Esophagus muscularis mucosa (tissue), 4 donors: ENCODE measurements at regions not wholly inside any gene's neighbourhood (a gene's known extent, or its start where the extent isn't known, plus 50 kb on each side); places are given as distances from the start of the nearest gene placed in this dataset.
A peak's percentile ranks its signal among the peaks of the same experiment; 100 is the strongest.

Source experiments
- DNase-seq: peaks from one replicate; pipeline ENCODE4 v3.0.0-alpha.2; 2017; ENCODE audit errors: extremely low spot score
- H3K27ac ChIP-seq, 4 donors: fragments of 200-600 bp; sonication (generic); replicated peaks in 1 of 4; 1 replicate in 3 of 4; 2 replicates in 1 of 4; pipeline ENCODE4 v1.5.1; 2016 to 2019; ENCODE audit warnings: mild to moderate bottlenecking in 1 of 4
- H3K27me3 ChIP-seq, 4 donors: fragments of 200-600 bp; sonication (generic); one replicate each; pipeline versions ENCODE4 v1.5.1 to v1.6.0; 2016 to 2019
- H3K36me3 ChIP-seq, 4 donors: fragments of 200-600 bp; sonication (generic); one replicate each; pipeline ENCODE4 v1.5.1; 2016 to 2019
- H3K4me1 ChIP-seq, 4 donors: fragments of 200-600 bp; sonication (generic); one replicate each; pipeline ENCODE4 v1.5.1; 2016 to 2019
- H3K4me3 ChIP-seq, 4 donors: fragments of 200-600 bp; sonication (generic); 1 replicate in 2 of 4; 2 replicates in 2 of 4; pipeline ENCODE4 v1.5.1; 2016 to 2019; ENCODE audit warnings: mild to moderate bottlenecking in 4 of 4, moderate library complexity in 1 of 4
- H3K9me3 ChIP-seq, 4 donors: fragments of 200-600 bp; sonication (generic); 1 replicate in 3 of 4; 2 replicates in 1 of 4; pipeline ENCODE4 v1.5.1; 2016 to 2019
- EP300 ChIP-seq: sonication (generic); formaldehyde crosslinking; IDR thresholded peaks from one replicate; pipeline ENCODE4 v1.6.1; 2017; ENCODE audit warnings: antibody characterized with exemption
- POLR2A ChIP-seq: fragments of 450-650 bp; IDR thresholded peaks from one replicate; pipeline ENCODE4 v1.6.1; 2017; ENCODE audit warnings: antibody characterized with exemption, moderate library complexity, mild to moderate bottlenecking, low read depth
- POLR2AphosphoS5 ChIP-seq, 2 donors: sonication (generic); formaldehyde crosslinking; IDR thresholded peaks; one replicate each; pipeline ENCODE4 v1.6.1; 2017; ENCODE audit warnings: antibody characterized with exemption in 2 of 2
- WGBS: methylation state at CpG from one replicate; pipeline ENCODE4 v1.1.5; 2018; 5-methylcytosine and 5-hydroxymethylcytosine counted together
- intact Hi-C: fragments of 100-400 bp; cut with DNase I; formaldehyde crosslinking; loops from one replicate; pipeline ENCODE4 v1.15.1; 2023
- TF ChIP-seq, protein P1 (sequence below), 3 experiments: fragments of 200-600 bp in 2 of 3; fragments of 450-650 bp in 1 of 3; sonication (generic) in 2 of 3; IDR thresholded peaks; one replicate each; pipeline ENCODE4 v1.5.1; 2017 to 2019; ENCODE audit warnings: antibody characterized with exemption in 3 of 3, mild to moderate bottlenecking in 2 of 3, moderate library complexity in 1 of 3

DNA sequence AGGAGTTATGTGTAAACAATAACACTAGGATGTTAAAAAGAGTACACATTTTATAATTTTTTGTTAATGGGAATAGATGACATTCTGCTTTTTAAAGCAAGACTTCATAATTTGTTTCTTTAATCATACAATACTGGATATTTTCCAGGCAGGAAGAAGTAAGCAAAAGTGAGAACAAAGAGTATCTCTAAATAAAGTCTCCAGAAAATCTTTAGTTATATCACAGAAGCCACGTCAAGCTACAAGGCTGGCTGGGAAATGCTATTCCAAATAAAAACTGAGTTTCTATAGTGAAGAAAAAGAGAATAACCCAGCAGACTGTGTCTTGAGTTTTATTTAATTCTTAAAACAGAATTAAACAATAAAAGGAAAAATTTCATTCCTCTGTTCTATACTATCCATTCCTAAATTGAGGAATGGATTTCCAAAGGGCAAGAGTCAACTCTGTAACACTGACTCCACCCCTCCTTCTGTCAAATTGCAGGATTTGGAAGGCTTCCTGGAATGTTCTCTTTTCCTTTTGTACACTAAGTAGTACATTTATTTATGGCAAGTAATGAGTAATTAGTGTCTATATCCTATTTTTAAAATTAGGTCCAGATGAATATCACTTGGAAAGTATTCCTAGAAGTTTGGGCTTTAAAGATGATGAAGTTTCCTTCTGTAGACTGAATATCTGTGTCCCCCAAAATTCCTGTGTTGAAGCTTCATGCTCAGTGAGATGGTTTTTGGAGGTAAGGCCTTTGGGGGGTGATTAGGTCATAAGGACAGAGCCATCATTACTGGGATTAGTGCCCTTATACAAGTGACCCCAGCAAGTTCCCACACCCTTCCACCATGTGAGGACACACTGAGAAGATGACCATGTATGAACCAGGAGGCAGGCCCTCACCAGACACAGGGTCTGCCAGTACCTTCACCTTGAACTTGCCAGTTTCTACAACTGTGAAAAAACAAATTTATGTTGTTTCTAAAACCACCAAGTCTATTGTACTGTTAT lies 290.9 kb downstream of the CRPPA start:
- 21% methylated on average over 1 of the region's 1 CpG for whole genome bisulfite sequencing
- no peaks in the 10 kb centered on the region for H3K36me3 ChIP-seq
- peaks cover 0 to 14% (median 0%) of the 10 kb centered on the region in 4 donors for H3K9me3 ChIP-seq
- no peaks in the 10 kb centered on the region for H3K27me3 ChIP-seq
- peak overlapping the region; percentile 17 to 48 (median 32) for H3K27ac ChIP-seq
- H3K4me3 ChIP-seq: no peak overlapping the region
- DNase-seq: no peak
- no peak for TF ChIP-seq POLR2A
- TF ChIP-seq, protein P1, sequence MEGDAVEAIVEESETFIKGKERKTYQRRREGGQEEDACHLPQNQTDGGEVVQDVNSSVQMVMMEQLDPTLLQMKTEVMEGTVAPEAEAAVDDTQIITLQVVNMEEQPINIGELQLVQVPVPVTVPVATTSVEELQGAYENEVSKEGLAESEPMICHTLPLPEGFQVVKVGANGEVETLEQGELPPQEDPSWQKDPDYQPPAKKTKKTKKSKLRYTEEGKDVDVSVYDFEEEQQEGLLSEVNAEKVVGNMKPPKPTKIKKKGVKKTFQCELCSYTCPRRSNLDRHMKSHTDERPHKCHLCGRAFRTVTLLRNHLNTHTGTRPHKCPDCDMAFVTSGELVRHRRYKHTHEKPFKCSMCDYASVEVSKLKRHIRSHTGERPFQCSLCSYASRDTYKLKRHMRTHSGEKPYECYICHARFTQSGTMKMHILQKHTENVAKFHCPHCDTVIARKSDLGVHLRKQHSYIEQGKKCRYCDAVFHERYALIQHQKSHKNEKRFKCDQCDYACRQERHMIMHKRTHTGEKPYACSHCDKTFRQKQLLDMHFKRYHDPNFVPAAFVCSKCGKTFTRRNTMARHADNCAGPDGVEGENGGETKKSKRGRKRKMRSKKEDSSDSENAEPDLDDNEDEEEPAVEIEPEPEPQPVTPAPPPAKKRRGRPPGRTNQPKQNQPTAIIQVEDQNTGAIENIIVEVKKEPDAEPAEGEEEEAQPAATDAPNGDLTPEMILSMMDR (IDR thresholded peaks at IDR 0.05): no peak
- no peak for TF ChIP-seq POLR2AphosphoS5 (IDR thresholded peaks at IDR 0.05)
- TF ChIP-seq EP300: no peak
- peaks cover 9 to 27% (median 27%) of the 10 kb centered on the region in 4 donors for H3K4me1 ChIP-seq
- intact Hi-C loops: no loop called here

DNA sequence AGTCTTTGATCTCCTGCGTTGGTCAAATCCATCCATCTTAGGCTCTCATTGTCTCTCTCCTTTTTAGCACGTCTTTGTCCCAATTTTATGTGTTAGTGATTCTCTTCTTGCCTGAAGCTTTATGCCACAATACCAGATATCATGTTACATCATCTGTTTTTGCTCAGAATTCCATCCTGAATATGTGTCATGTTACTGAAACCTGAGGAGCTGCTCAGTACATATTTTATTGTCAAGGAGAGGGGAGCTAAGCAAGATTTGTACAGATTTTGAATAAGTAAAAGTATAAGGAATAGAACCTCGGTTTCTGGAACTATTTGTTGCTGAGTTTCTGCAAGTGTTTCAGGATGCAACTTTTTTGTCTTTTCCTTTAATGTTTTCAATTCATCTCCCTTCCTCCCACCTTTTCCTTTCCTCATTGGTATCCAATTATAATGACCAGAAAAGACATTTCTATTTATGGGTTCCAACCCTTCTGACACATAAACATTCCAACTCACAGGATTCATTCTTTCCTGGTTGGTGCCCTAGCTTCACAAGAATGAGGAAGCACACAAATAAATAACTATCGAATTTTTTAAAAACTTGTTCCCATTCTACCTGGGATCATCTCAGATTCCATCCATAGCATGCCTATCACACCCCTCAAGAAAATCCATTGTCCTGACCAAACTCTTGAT lies 291.8 kb downstream of the CRPPA start:
- H3K9me3 ChIP-seq: peaks cover 0 to 14% (median 0%) of the 10 kb centered on the region in 4 donors

GRCh38 chr7:16123117-16123770 lies 298.1 kb downstream of the CRPPA start:
- WGBS: 93% methylated on average over 4 of the region's 4 CpGs
- no peaks in the 10 kb centered on the region for H3K36me3 ChIP-seq
- H3K9me3 ChIP-seq: peaks cover 0 to 14% (median 0%) of the 10 kb centered on the region in 4 donors
- no peak overlapping the region for H3K27ac ChIP-seq
- TF ChIP-seq POLR2AphosphoS5 (IDR thresholded peaks at IDR 0.05) (no peak), EP300 (no peak), POLR2A (no peak)
- TF ChIP-seq, protein P1 (IDR thresholded peaks at IDR 0.05): no peak
- intact Hi-C loops: no loop called here
- no peak for DNase-seq
- no peak overlapping the region for H3K4me3 ChIP-seq
- no peaks in the 10 kb centered on the region for H3K27me3 ChIP-seq
- H3K4me1 ChIP-seq: no peaks in the 10 kb centered on the region

More for the DNA sequence above, 291.8 kb downstream of the CRPPA start:
- no peak for DNase-seq
- Histone ChIP-seq H3K4me3 (no peak overlapping the region), H3K27ac (peak overlapping the region in 3 of 4 donors; percentile 19 to 48 (median 45)), H3K27me3 (no peaks in the 10 kb centered on the region), H3K4me1 (peaks cover 9 to 27% (median 27%) of the 10 kb centered on the region in 4 donors), H3K36me3 (no peaks in the 10 kb centered on the region)
- TF ChIP-seq, protein P1 (IDR thresholded peaks at IDR 0.05): no peak
- TF ChIP-seq POLR2A (no peak), EP300 (no peak), POLR2AphosphoS5 (IDR thresholded peaks at IDR 0.05) (no peak)
- 44% methylated on average over 4 of the region's 4 CpGs for WGBS
- intact Hi-C loops: no loop called here

DNA sequence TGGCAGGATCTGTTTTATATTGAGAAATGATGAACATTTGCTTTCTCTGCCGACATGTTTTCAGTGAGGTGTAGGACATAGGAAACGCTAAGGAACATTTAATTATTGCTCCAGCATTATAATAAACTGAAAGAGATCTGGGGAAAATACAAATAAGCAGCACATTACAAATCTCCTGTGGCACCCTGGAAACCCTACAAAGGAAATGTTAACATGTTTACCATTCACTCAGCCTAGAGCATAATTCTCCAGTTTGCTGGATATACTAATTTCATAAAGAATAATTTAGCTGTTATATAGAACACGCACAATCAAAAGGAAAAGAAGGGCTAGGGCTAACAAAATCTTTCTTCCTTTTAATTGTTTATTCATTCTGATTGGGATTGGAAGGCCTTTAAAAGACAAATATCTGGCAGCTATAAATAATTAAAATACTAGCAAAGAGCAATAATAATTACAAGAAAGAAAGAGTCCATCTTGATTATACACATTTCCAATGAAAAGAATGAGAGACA lies 299.4 kb downstream of the CRPPA start:
- intact Hi-C loops: no loop called here
- no peak overlapping the region for H3K27ac ChIP-seq
- H3K9me3 ChIP-seq: peaks cover 0 to 5% (median 0%) of the 10 kb centered on the region in 4 donors
- no peak overlapping the region for H3K4me3 ChIP-seq
- H3K36me3 ChIP-seq: no peaks in the 10 kb centered on the region
- DNase-seq: no peak
- no peaks in the 10 kb centered on the region for H3K4me1 ChIP-seq
- no peak for TF ChIP-seq POLR2A
- WGBS: 77% methylated on average over 3 of the region's 3 CpGs
- H3K27me3 ChIP-seq: no peaks in the 10 kb centered on the region
